Inflammatory macrophage treated with lipopolysaccharide for 4 hours (primary cell): ENCODE measurements at regions not wholly inside any gene's neighbourhood (a gene's known extent, or its start where the extent isn't known, plus 50 kb on each side); places are given as distances from the start of the nearest gene placed in this dataset.

Source experiments
- DNase-seq: peaks from one replicate; pipeline ENCODE4 v3.0.0-alpha.2; 2020

DNA sequence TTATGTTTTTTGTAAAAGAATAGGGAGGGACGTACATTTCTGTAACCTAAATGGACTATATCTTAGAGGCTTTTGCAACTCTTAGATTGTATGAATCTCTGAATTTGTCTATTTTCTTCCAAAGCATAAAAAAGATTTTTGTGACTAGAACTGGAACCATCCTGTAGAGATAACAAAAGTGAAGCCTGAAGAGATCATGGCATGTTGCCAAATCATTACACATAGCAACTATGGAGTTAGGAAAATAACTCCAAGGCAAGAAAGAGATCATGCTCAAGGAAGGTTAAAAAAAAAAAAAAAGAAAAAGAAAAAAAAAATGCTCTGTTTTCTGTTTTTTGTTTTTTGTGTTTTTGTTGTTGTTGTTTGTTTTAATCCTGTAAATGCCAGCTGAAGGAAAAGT, 567.7 kb upstream of the ZWINT start:
- no peak for DNase-seq

DNA sequence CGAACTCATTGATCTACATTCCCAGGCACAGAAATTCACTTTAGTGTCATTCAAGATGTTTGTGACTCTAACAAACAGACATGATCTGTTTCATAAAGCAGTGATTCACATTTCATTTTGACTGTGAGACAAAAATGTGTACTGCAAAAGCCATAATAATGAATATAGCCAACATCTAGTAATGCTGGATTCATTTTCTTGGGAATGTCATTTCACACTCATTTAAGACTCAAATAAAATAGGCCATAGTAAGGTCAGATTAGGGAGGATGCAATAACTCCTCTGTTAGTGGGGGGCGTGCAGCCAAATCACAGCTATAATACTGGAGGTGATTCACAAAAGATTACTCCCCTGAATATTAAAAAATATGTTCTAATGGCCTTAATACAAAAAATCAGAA, 566.6 kb upstream of the ZWINT start:
- no peak for DNase-seq

DNA sequence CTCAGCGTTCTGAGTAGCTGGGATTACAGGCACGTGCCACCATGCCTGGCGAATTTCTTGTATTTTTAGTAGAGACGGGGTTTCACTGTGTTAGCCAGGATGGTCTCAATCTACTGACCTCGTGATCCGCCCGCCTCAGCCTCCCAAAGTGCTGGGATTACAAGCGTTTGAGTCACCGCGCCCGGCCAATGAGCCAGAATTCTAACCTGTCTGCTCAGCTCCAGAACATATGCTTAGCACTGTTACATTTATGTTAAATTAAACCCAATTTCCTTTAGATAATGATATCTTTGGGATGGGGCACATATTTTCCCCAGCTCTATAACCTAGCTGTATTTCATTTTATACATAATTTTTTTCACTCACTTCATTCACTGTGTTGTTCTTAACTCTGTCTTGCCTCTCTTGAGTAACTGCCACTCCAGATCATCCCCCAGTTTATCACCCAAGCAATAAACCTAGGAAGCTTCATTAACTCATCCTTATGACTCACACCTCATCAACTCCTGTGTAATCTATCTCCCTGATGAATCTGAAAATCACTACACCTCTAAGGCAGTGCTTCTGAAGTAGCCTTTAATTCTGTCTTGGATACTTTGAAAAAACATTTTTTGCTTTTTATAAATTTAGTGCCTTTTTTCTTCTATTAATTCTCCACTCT, 559.7 kb upstream of the ZWINT start:
- DNase-seq, result no peak

DNA sequence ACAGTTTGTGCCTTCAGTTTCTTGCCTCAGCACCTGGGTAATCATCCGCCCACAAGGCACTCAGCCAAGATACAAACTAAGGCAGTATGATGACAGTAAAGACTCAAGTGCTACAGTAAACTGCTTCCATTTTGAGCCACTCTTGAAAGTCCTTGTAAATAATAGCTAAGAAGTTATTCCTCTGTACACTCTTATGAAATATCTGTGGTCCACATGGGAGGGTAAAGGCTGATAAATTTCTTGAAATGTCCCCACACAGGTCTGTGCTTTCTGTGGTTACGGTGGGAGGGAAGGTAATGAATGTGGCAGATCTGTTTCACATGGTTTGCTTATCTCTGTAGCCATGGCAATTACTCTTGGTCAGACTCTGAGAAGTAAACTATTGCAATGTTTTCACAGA, 551.0 kb upstream of the ZWINT start:
- DNase-seq, result no peak

DNA sequence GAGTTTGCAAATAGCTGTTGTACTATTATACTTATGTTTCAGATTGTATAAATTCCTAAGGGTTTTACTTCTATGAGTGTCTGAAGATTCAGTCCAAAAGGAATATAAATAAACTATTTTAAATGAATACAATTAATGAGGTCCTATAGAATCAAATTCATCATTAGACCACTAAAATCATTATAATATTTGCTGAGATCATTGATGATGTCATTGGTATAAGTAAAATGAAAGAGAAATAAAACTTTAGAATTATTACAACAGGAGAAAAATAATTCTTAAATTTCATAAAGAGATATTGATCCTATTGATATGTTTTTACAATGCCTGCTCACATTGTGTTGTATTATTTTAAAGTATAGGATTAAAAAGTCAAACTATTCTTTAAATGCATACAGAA, 544.0 kb upstream of the ZWINT start:
- no peak for DNase-seq

DNA sequence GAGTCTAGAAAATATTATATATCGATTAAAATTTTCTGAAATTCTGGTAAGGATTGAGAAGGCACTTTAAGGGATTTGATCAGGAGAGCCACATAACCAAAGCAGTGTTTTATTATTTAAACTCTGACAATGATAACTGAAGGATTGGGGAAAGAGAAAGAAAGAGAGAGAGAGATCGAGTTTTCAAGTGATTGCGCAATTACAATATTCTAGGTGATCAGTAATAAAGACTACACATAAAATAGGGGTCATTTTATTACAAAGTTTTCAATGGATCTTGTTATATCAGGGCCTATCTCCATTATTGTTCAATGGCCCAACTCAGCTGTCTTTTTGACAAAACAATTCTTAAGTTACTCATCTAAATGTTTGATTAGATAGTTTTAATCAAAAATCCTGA, 541.5 kb upstream of the ZWINT start:
- no peak for DNase-seq

DNA sequence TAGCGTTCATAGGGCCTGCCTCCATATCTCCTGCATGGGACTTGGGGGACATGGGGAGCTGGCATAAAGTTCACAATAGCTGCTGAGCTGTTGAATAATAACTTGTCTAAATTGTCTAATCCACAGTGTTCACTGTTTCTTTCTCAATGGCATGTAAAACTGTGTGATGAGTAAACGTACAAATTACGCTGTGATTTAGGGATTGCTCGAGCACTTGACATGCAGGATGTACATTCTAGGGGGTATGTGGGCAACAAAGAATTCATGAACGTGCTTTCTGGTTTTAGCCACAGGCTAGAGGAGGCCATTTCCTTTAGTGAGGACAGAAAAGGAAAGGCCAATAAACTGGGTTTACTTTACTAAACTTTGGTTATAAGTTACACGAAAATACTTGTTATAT, 534.2 kb upstream of the ZWINT start:
- no peak for DNase-seq

DNA sequence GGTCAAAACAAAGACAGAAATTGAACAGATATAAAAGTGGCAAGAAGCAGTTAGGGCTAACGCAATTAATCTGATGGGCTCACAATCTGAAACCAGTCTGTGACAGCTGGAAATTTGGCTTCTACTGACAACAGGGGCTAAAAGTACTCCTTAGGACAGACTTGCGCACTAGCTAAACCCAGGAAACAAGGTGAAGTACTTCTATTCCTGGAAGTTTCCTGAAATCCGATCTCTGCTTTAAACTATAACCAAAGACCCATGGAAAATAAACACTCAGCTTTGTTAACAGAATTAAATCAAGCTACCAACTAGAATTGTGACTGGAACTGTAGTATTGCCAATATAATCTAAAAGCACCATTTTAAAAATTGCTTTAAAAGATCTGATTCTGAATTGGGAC, 520.2 kb upstream of the ZWINT start:
- no peak for DNase-seq

DNA sequence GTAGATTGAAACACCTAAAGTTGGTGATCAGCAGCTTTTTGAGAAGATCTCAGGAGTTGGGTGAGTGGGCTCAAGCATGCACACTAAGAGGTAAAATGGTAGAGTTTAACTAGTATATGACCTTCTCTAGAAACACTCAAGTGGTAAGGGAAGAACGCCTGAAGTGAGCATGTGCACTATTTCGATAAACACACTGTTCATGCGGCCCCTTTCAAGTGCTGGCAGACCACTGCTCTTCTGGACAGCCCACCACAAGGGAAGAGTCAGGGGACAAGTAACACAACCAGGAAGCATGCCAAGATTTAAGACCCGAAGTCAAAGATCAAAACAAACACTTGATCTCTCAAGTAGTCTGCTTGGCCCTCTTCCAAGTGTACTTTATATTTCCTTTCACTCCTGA, 519.5 kb upstream of the ZWINT start:
- no peak for DNase-seq

DNA sequence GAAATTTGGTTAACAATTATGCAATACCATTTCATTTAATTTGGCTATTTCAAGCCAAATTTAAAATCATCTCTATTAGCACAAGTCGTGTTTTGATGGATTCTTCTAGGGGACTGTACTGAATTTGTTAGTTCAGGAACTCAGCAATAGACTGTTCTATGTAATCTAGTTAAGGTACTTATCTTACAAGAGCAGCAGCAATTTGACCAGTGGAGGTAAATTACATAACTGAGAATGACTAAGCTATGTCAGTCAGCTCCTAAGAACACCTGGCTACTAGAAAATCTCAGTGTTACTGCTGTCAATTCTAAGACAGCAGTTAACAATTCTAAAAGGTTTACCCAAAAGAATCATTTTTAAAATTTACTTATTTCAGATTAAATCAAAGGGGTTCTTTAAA, 513.9 kb upstream of the ZWINT start:
- DNase-seq, result no peak

DNA sequence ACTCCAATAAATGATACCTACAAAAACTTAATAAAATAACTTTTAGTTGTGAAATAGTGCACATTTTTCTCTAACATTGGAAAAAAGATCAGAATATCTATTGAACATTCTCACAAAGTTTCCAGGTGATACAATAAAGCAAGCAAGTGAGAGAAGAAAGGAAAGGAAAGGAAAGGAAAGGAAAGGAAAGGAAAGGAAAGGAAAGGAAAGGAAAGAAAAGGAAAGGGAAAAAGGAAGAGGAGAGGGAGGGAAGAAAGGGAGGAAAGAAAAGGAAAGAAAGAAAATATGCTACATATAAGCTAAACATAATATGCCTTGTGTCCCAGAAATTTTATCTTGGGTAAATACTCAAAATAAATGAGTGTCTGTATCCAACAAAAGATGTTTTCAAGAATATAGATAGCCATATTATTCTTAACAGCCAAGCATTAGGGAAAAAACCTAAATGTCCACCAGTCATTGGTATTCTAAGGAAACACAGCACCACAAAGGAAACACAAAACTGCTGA, 510.2 kb upstream of the ZWINT start:
- no peak for DNase-seq

DNA sequence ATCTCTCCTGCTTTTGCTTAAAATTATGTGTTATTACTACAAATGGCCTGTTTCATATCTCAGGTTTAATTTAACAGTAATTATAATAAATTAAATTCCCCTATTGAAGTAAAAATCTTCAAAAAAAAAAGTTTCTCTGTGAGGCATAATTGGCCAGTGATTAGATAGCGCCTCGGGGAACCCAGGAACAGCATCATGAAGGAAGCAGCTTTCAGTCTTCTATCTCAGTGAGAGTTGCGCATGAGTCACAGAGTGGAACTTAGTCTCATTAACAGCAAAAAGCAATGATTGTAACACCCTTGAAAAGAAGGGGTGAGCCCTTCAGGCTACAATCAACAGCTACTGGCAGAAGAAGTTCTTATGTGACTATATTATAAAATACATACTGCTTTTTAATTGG, 506.2 kb upstream of the ZWINT start:
- DNase-seq, result no peak

DNA sequence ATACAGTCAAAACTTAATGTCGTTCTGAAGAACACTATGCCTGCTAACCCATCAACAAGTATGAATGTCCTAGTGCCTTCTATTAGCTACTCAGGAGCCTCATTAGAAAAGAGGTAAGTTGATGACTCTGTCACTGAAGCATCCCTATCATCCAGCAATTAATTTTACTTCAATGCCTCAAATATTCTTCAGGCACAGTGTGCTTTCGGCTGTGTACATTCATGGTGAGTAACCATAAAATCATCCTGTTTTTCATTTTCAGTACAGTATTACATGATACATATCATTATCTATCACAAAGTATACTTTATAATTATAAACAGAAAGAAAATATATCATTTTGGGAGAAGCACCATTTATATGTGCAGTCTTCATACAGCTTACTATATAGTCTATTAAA, 495.5 kb upstream of the ZWINT start:
- DNase-seq, result no peak

DNA sequence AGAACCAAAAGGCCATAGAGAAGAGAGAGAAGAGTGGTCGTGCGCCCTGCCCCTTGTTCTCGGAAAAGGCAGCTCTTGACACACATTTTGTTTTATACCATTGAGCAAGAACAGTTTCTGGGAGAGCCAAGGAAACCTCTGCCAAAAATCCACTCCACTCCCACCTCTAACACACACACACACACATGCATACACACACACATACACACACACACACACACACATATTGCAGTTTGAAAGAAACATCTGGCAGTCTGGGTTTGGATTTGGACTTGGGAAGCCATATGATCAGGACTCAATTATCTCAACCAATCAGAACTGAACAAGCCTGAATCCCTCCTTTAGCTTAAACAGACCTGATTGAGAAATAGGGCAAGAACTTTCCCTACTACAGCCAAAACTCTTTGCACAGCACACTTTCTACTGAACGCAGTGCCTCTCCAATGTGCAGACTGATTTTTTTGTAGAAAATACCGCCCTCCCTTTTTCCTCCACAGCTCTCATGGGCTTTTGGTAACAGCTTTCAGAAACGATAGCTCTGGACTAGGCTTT, 484.0 kb upstream of the ZWINT start:
- no peak for DNase-seq

DNA sequence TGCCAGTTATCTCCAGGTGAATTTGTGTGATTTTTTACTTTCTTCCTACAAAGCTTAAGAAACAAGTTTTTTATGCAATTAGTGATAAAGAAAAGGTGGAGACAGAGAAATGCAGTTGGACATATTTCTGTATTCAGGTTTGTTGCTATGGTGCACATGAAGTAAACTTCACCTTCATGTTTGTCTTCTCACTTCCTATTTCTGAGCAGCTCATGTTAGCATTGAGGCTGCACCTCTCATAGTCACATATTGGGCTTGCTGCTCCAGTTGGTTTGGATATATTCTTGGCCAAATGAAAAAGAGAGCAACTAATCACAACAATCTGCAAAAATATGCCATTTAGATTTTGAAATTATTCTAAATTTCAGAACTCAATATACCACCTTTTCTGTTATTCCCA, 475.6 kb upstream of the ZWINT start:
- DNase-seq, result no peak

DNA sequence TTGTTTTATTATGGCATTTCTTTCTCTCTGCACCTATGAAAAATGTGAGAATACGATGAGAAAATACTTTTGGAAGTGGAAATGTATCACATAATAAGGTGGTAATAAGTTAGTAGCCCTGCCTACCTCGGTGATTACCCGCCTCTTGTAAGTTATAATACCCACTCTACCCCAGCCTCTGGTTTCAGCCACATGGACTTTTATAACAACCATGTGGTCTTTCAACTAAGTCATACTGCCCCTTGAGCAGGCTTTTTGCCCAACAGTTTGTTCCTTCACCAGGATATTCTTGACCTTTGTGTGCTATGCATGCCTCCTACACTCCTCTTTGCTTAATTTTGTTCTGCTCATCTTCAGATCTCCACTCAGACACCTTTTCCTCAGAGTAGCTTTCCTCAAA, 470.6 kb upstream of the ZWINT start:
- DNase-seq, result no peak

DNA sequence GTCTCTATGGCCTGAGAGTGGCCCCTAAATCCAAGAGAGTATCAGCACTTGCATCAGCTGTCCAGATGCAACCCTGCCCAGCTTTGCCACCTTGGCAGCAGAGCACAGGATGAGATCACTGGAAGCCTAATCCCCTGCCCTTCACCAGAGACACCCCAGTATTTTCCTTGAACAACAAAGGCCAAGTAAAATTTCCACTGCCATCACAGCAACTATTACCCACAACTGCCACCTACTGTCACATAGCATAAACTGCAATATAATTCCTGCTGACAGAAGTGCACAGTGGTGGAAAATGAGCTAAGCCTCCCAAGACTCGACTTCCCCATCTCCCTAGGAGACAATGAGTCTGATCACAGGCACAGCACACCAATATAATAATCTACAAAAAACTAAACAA, 462.8 kb upstream of the ZWINT start:
- no peak for DNase-seq

DNA sequence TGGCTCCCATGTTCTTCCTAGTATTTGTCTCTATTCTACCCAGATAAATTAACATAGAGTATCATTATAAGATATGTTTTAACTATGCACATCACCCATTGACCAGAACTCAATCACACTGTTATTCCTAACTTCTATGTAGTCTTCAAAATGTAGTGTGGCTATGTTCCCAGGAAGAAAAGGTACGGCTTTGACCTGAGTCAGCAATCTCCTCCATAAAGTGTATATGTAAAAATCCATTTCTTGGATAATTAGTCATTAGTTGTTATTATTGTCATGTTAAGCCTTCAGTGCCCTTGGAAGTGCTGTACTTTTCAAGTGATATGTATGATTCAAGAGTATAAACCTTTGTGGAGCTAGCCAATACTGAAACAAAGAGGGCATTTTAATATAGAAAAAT, 444.0 kb upstream of the ZWINT start:
- DNase-seq, result no peak

DNA sequence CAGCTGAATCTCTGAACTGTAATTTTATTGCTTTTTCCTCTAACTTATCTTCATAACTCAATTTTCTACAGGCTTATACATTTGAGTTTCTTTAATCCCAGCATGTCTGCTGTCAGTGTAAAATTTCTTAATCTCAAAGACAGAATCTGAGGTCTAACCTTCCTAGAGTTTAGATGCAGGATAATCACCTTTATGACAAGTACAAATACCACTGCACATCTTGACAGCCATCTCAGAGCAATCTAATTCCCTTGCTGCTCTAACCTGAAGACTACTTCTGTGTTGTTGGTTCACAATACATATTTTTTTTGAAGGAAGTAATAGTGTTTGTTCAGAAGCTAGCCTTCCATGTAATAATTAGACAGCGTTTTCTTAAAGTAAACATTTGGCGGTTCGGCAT, 424.2 kb upstream of the ZWINT start:
- DNase-seq, result no peak

DNA sequence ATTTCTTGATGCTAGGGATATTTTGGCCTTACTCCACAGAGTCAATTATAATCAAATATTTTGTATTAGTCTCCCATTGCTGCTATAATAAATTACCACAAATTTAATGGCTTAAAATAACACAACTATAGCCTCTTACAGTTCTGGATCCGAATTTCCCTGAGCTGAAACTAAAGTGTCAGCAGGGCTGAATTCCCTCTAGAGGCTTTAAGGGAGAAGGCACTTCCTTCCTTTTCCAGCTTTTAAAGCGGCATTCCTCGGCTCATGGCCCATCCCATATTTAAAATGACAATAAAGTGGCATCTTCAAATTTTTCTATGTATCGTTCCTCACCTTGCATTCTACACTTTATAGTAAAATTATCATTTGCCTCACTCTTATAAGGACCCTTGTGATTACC, 421.4 kb upstream of the ZWINT start:
- DNase-seq, result no peak

DNA sequence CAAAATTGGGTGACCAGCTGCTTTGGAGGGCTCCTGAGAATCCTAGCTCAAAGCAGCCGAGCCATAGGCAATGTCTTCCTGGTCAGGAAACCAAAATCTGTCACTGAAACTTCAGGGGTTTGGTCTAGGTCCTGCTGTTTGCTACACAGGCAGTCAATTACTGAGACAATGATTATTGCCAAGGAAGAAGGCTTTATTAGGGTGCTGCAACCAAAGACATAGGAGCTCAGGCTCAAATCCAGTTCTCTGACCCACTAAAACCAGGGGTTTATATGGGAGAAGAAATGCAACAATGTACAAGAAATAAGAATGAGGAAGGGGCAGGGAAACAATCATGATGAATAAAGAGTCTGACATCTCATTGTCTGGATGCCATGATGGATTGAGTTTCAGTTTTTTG, 410.3 kb upstream of the ZWINT start:
- no peak for DNase-seq

DNA sequence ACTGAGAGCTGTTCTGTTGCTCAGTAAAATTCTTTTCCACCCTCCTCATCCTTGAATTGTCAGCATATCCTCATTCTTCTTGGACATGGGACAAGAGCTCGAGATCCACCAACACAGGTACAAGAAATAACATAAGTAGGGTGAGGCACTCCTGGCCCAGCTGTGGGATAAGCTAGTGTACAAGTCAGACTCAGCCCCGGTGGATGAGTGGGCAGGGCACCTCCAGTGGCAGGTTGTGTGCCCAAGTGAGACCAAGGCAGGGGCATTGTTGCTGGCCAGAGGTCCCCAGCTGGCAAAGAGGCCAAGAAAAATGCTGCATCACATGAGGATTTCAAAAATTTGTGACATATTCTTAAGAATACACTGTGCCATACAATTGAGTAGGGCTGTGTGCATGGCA, 402.0 kb upstream of the ZWINT start:
- no peak for DNase-seq

DNA sequence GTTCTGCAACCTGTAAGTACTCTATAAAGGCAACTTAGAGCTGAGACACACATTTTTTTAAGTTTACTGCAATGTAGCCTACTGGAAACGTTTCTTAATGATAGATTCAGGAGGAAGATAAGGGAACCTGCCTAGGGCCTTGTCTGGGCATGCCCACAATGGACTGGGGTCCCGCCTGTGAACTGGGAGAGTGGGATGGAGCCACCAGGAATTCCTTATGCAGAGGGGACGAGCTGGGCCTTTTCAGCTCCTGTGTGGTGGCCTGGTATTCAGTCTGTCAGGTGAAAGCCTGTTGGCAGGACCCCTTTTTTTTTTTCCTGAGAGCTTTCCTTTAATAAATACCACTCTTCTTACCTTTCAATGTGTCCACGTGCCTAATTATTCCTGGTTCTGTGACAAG, 384.4 kb upstream of the ZWINT start:
- DNase-seq, result no peak

DNA sequence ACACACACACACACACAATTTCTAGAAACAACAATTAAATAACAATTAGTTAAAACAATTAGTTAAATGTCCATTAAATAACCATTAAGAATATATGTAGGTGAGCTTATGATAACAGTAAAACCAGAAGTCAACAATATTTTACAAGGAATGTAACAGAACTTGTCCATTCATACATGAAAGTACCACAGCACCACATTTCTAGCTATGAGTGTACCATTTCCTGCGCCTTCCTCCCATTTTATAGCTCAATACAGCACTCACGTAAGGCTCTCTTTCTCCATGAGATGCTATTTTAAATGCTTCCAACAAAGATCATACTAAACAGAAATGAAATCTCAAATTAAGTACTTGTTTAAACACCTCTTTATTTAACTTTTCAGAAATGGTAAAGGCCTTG, 367.3 kb upstream of the ZWINT start:
- no peak for DNase-seq

DNA sequence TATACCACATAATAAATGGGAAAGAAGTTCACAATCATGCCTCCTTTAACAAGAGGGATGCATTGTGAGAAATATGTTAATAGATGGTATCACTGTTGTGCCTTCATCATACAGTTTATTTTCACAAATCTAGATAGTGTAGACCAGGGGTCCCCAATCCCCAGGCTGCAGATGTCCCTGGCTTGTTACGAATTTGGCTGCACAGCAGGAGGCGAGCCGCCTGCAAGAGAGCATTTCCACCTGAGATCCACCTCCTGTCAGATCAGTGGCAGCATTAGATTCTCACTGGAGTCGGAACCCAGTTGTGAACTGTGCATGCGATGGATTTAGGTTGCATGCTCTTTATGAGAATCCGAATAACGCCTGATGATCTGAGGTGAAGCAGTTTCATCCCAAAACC, 361.9 kb upstream of the ZWINT start:
- no peak for DNase-seq
